Calu3 (cell line): ENCODE measurements at regions not wholly inside any gene's neighbourhood (a gene's known extent, or its start where the extent isn't known, plus 50 kb on each side); places are given as distances from the start of the nearest gene placed in this dataset.

Source experiments
- BruUV-seq: library from RNA; stranded (reverse); fragments of 400-500 nt; replicated peaks from 2 replicates; lab custom pipeline; 2021; lab: Mats Ljungman, UMichigan
- CTCF ChIA-PET: fragments of 300-600 bp; sonication (Branson Sonifier 250); formaldehyde crosslinking; loops from one replicate; lab custom pipeline; 2022; ENCODE audit warnings: antibody characterized with exemption; lab: Charles Lee
- DNase-seq: peaks from one replicate; pipeline ENCODE4 v3.0.0; 2022
- H3K27ac Mint-ChIP-seq: one replicate; pipeline ENCODE4 v1.8.0; 2022; ENCODE audit warnings: mixed read lengths; ENCODE audit not compliant: unreplicated experiment
- H3K27me3 Mint-ChIP-seq: one replicate; pipeline ENCODE4 v1.8.0; 2022; ENCODE audit warnings: mixed read lengths; ENCODE audit not compliant: unreplicated experiment
- H3K36me3 Mint-ChIP-seq: one replicate; pipeline ENCODE4 v1.8.0; 2022; ENCODE audit warnings: mild to moderate bottlenecking, moderate library complexity, mixed read lengths; ENCODE audit not compliant: insufficient read depth, unreplicated experiment
- H3K4me1 Mint-ChIP-seq: one replicate; pipeline ENCODE4 v1.8.0; 2022; ENCODE audit warnings: mild to moderate bottlenecking, low read depth, mixed read lengths; ENCODE audit not compliant: unreplicated experiment
- H3K4me3 Mint-ChIP-seq: one replicate; pipeline ENCODE4 v1.8.0; 2022; ENCODE audit warnings: mild to moderate bottlenecking, low read depth, moderate library complexity, mixed read lengths; ENCODE audit not compliant: unreplicated experiment
- H3K9me3 Mint-ChIP-seq: one replicate; pipeline ENCODE4 v1.8.0; 2022; ENCODE audit warnings: low read depth, mixed read lengths; ENCODE audit not compliant: unreplicated experiment
- CTCF ChIP-seq: fragments of 200-600 bp; IDR thresholded peaks from one replicate; pipeline ENCODE4 v1.8.0; 2022; ENCODE audit warnings: antibody characterized with exemption; ENCODE audit not compliant: unreplicated experiment
- intact Hi-C: fragments of 100-400 bp; cut with micrococcal nuclease; formaldehyde crosslinking; loops from one replicate; pipeline ENCODE4 v1.10.0; 2022; ENCODE audit not compliant: unreplicated experiment

GRCh38 chr2:139156730-139157129 is 376.5 kb upstream of the NXPH2 start:
- no TSS peak for BruUV-seq
- CTCF ChIA-PET = no interaction called here
- Mint-ChIP-seq H3K36me3 (no peaks in the 10 kb centered on the region), H3K9me3 (peaks cover 6% of the 10 kb centered on the region), H3K27me3 (no peaks in the 10 kb centered on the region), H3K4me1 (no peaks in the 10 kb centered on the region), H3K27ac (no peak overlapping the region), H3K4me3 (no peak overlapping the region)
- TF ChIP-seq CTCF = no peak
- intact Hi-C loops = no loop called here
- no peak for DNase-seq

- CTCF ChIA-PET = no interaction called here
- BruUV-seq = no TSS peak
- no peaks in the 10 kb centered on the region for H3K36me3 Mint-ChIP-seq
- no peak for DNase-seq
- H3K4me3 Mint-ChIP-seq = no peak overlapping the region
- no peaks in the 10 kb centered on the region for H3K27me3 Mint-ChIP-seq
- H3K4me1 Mint-ChIP-seq = no peaks in the 10 kb centered on the region
- no peak for TF ChIP-seq CTCF
- intact Hi-C loops = no loop called here
- peaks cover 8% of the 10 kb centered on the region for H3K9me3 Mint-ChIP-seq
- no peak overlapping the region for H3K27ac Mint-ChIP-seq
Measured at GRCh38 chr2:139155991-139156390, 375.8 kb upstream of the NXPH2 start.

DNA sequence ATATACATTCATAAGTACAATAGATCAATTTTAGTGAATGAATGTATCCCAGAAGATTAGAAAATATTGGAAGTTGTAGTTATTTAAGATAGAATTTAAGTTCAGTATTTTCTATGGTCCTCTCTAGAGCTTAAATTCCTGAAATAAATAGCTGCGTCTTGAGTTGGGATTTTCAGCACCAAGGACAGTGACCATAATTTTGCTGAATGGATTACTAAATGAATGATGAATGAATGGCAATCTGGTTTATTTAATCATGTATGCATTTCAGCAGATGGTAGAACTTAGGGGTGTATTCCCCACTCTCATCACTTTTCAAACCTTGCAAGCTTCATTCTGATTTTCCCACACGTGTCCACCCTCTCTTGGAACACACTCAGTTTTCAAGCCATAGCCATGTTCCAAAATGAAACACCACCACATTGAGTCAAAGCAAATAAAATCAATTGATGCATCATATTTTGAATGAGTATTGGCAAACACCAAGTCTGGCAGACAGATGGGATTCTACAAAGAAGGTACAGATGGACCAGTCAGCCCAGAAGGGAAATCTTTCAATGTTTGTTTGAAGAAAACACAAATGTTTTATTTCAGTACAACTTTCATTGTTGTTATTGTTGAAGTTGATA is 362.2 kb upstream of the NXPH2 start:
- Mint-ChIP-seq H3K9me3 (peaks cover 3% of the 10 kb centered on the region), H3K27ac (no peak overlapping the region), H3K4me3 (no peak overlapping the region), H3K4me1 (no peaks in the 10 kb centered on the region), H3K36me3 (no peaks in the 10 kb centered on the region), H3K27me3 (no peaks in the 10 kb centered on the region)
- CTCF ChIA-PET = no interaction called here
- TF ChIP-seq CTCF = no peak
- no TSS peak for BruUV-seq
- intact Hi-C loops = loop anchor here (10.0 kb wide), 1 partner anchor 208 kb away; no protein-coding TSS in a partner anchor
- peak; percentile 15 for DNase-seq

DNA sequence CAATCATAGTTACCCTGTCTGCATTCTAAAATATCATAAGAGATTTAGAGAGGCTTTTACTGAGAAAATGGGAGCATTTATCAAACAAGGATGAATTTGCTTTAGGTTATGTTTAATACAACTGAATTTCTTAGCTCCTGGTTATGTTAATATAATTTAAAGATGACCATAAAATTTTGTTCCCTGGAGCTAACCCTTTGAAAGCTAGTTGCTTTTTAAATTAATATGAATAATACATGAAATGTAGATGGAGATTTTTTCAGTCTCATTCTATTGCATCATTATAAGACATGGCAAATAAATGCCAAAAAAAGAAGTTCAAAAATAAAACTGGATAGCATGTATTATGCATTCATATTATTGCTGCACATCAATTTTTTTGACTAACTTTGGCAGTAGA is 344.1 kb upstream of the NXPH2 start:
- peaks cover 9% of the 10 kb centered on the region for H3K4me1 Mint-ChIP-seq
- no peak overlapping the region for H3K27ac Mint-ChIP-seq
- no TSS peak for BruUV-seq
- H3K27me3 Mint-ChIP-seq = no peaks in the 10 kb centered on the region
- CTCF ChIA-PET = no interaction called here
- H3K36me3 Mint-ChIP-seq = no peaks in the 10 kb centered on the region
- H3K4me3 Mint-ChIP-seq = no peak overlapping the region
- no peak for DNase-seq
- peaks cover 6% of the 10 kb centered on the region for H3K9me3 Mint-ChIP-seq
- TF ChIP-seq CTCF = no peak
- intact Hi-C loops = no loop called here
